Calu3 (cell line): ENCODE measurements at regions not wholly inside any gene's neighbourhood (a gene's known extent, or its start where the extent isn't known, plus 50 kb on each side); places are given as distances from the start of the nearest gene placed in this dataset.

ENCODE experiments used
- BruUV-seq: library from RNA; stranded (reverse); fragments of 400-500 nt; replicated peaks from 2 replicates; lab custom pipeline; 2021; lab: Mats Ljungman, UMichigan
- CTCF ChIA-PET: fragments of 300-600 bp; sonication (Branson Sonifier 250); formaldehyde crosslinking; loops from one replicate; lab custom pipeline; 2022; ENCODE audit warnings: antibody characterized with exemption; lab: Charles Lee
- DNase-seq: peaks from one replicate; pipeline ENCODE4 v3.0.0; 2022
- H3K27ac Mint-ChIP-seq: one replicate; pipeline ENCODE4 v1.8.0; 2022; ENCODE audit warnings: mixed read lengths; ENCODE audit not compliant: unreplicated experiment
- H3K27me3 Mint-ChIP-seq: one replicate; pipeline ENCODE4 v1.8.0; 2022; ENCODE audit warnings: mixed read lengths; ENCODE audit not compliant: unreplicated experiment
- H3K36me3 Mint-ChIP-seq: one replicate; pipeline ENCODE4 v1.8.0; 2022; ENCODE audit warnings: mild to moderate bottlenecking, moderate library complexity, mixed read lengths; ENCODE audit not compliant: insufficient read depth, unreplicated experiment
- H3K4me1 Mint-ChIP-seq: one replicate; pipeline ENCODE4 v1.8.0; 2022; ENCODE audit warnings: mild to moderate bottlenecking, low read depth, mixed read lengths; ENCODE audit not compliant: unreplicated experiment
- H3K4me3 Mint-ChIP-seq: one replicate; pipeline ENCODE4 v1.8.0; 2022; ENCODE audit warnings: mild to moderate bottlenecking, low read depth, moderate library complexity, mixed read lengths; ENCODE audit not compliant: unreplicated experiment
- H3K9me3 Mint-ChIP-seq: one replicate; pipeline ENCODE4 v1.8.0; 2022; ENCODE audit warnings: low read depth, mixed read lengths; ENCODE audit not compliant: unreplicated experiment
- intact Hi-C: fragments of 100-400 bp; cut with micrococcal nuclease; formaldehyde crosslinking; loops from one replicate; pipeline ENCODE4 v1.10.0; 2022; ENCODE audit not compliant: unreplicated experiment
- TF ChIP-seq, protein P1 (sequence below): fragments of 200-600 bp; IDR thresholded peaks from one replicate; pipeline ENCODE4 v1.8.0; 2022; ENCODE audit warnings: antibody characterized with exemption; ENCODE audit not compliant: unreplicated experiment

DNA sequence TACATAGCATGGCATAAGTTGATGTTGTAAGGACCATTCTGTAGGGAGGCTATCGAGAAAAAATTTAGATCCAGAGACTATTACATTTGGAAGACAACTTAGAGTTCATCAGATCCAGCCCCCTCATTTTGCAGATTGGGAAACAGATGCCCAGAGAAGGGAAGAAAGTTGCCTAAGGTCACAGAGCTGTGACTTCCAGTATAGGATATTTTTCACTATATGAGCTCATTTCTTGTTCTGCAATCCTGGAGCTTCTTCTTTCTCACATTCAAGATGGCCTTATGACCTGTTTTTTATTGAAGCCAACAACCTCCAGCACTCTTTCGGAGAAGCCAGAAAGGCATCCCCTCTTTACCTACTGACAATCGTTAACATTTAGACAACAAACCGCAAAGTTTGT is 421.8 kb upstream of the PLXNA2 start:
- Mint-ChIP-seq H3K36me3 (no peaks in the 10 kb centered on the region), H3K27me3 (peaks cover 16% of the 10 kb centered on the region), H3K4me1 (no peaks in the 10 kb centered on the region), H3K27ac (no peak overlapping the region), H3K9me3 (no peaks in the 10 kb centered on the region), H3K4me3 (no peak overlapping the region)
- TF ChIP-seq, protein P1, sequence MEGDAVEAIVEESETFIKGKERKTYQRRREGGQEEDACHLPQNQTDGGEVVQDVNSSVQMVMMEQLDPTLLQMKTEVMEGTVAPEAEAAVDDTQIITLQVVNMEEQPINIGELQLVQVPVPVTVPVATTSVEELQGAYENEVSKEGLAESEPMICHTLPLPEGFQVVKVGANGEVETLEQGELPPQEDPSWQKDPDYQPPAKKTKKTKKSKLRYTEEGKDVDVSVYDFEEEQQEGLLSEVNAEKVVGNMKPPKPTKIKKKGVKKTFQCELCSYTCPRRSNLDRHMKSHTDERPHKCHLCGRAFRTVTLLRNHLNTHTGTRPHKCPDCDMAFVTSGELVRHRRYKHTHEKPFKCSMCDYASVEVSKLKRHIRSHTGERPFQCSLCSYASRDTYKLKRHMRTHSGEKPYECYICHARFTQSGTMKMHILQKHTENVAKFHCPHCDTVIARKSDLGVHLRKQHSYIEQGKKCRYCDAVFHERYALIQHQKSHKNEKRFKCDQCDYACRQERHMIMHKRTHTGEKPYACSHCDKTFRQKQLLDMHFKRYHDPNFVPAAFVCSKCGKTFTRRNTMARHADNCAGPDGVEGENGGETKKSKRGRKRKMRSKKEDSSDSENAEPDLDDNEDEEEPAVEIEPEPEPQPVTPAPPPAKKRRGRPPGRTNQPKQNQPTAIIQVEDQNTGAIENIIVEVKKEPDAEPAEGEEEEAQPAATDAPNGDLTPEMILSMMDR: no peak
- no TSS peak for BruUV-seq
- CTCF ChIA-PET: interaction anchor here (0.9 kb wide), 1 partner anchor 13 kb away, joined by 4 read pairs; no protein-coding TSS in a partner anchor
- DNase-seq: no peak
- intact Hi-C loops: no loop called here

DNA sequence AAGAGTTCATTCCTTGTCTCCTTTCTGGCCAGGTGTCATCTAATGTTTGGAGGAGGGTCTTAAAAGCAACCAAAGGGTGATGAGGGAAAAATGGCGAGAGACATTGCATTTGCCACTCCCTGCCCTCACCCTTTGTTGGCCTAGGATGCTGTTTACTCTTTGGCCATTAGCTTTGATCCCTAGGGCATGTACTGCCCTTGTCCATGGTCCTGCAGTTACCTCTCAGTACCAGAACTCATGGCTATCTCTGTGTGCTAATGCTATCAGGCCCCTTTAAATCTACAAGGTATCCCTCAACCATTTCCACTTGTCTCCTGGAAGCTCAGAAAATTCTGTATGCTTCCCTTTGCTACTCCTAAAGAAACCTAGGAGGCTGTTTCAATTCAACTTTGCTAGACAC is 424.8 kb upstream of the PLXNA2 start:
- Mint-ChIP-seq H3K27ac (no peak overlapping the region), H3K4me1 (no peaks in the 10 kb centered on the region), H3K36me3 (no peaks in the 10 kb centered on the region), H3K4me3 (no peak overlapping the region), H3K27me3 (peaks cover 19% of the 10 kb centered on the region), H3K9me3 (no peaks in the 10 kb centered on the region)
- intact Hi-C loops: no loop called here
- TF ChIP-seq, protein P1: no peak
- CTCF ChIA-PET: no interaction called here
- DNase-seq: no peak
- no TSS peak for BruUV-seq

DNA sequence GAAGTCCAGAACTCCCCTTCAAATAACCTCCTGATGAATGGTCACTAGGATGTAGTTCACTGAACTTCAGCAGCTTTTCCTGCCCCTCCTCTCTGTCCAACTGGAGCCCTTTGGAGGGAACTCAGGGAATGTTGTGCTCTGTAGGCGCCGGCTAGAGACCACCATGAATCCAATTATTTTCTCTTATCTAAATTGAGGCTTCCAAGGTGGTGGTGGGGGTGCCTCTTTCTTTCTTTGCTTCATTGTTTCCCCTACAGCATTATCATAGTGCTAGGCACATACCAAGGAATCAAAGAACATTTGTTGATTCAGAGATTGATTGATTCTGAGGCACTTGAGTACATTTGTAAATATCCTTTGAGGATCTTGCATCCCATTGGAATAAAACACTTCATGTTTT is 426.6 kb upstream of the PLXNA2 start:
- DNase-seq: no peak
- no TSS peak for BruUV-seq
- H3K4me3 Mint-ChIP-seq: no peak overlapping the region
- intact Hi-C loops: no loop called here
- TF ChIP-seq, protein P1: no peak
- CTCF ChIA-PET: no interaction called here
- H3K9me3 Mint-ChIP-seq: no peaks in the 10 kb centered on the region
- no peaks in the 10 kb centered on the region for H3K36me3 Mint-ChIP-seq
- H3K27me3 Mint-ChIP-seq: peaks cover 19% of the 10 kb centered on the region
- H3K4me1 Mint-ChIP-seq: no peaks in the 10 kb centered on the region
- no peak overlapping the region for H3K27ac Mint-ChIP-seq

DNA sequence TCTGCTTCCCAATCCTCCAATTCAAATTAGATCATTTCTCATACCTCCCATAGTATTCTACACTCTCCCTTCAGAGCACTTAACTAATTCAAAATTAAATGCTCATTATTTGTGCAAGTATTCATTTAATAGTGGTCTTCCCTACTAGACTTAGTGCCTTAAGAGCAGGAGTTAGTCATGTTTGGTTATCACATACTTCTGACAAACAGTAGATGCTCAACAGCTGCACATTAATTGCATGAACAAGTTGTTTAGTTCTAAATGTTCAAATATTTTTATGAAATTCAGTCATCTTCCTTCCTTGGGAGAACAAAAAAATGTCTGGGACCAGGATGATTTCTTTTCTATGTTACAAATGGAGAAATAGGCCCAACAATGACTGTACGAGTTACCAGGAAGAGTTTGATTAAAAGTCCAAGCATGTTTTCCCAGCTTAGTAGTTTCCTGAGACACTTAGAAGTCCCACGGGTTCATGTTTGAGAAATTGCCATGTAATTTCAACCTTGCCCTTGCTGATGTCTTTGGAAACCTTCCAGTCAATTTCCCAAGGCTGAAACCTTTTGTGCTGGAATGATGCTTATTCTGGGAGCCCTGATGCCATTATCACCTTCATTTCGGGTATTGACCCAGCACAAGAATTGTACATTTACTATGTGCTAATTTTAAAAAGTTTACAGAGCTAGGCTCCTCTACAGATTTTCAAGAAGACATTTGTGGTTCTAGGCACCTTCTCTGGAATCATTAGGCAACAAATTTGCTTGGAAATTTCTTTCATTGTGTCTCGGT is 437.9 kb upstream of the PLXNA2 start:
- BruUV-seq: no TSS peak
- Mint-ChIP-seq H3K27me3 (no peaks in the 10 kb centered on the region), H3K4me3 (no peak overlapping the region), H3K4me1 (no peaks in the 10 kb centered on the region), H3K36me3 (no peaks in the 10 kb centered on the region), H3K27ac (no peak overlapping the region), H3K9me3 (peaks cover 7% of the 10 kb centered on the region)
- TF ChIP-seq, protein P1: no peak
- intact Hi-C loops: no loop called here
- DNase-seq: no peak
- CTCF ChIA-PET: no interaction called here
